H1 (cell line): ENCODE measurements at regions not wholly inside any gene's neighbourhood (a gene's known extent, or its start where the extent isn't known, plus 50 kb on each side); places are given as distances from the start of the nearest gene placed in this dataset.

Experiments
- CTCF ChIA-PET: fragments of 300-600 bp; sonication (Branson Sonifier 250); formaldehyde crosslinking; loops from one replicate; lab custom pipeline; 2021; ENCODE audit not compliant: partially characterized antibody; lab: Charles Lee
- POLR2A ChIA-PET: fragments of 300-600 bp; sonication (Branson Sonifier 250); formaldehyde crosslinking; loops from one replicate; lab custom pipeline; 2021; ENCODE audit warnings: inconsistent platforms; ENCODE audit not compliant: partially characterized antibody; lab: Charles Lee
- DNase-seq, 2 experiments: peaks; one replicate each; pipeline versions ENCODE4 v3.0.0 to v3.0.0-alpha.2; 2010 to 2022; ENCODE audit warnings: low spot score in 2 of 2, low read depth in 1 of 2, mixed read lengths in 1 of 2
- FAIRE-seq: peaks from 2 replicates; lab custom pipeline; 2011; peaks lifted over from hg19 to GRCh38; lab: Jason Lieb, UNC
- H2AFZ ChIP-seq: 2 replicates; pipeline ENCODE4 v1.8.1; 2012; ENCODE audit warnings: low read length, inconsistent platforms
- H2AK5ac ChIP-seq: 2 replicates; pipeline ENCODE4 v1.6.1; 2013; ENCODE audit warnings: low read depth, low read length
- H2BK120ac ChIP-seq: replicated peaks from 2 replicates; pipeline ENCODE3; 2013; ENCODE audit warnings: low read depth, low read length, inconsistent platforms
- H2BK12ac ChIP-seq: 2 replicates; pipeline ENCODE4 v1.6.1; 2013; ENCODE audit warnings: low read depth, low read length
- H2BK15ac ChIP-seq: 2 replicates; pipeline ENCODE4 v1.6.1; 2013; ENCODE audit warnings: low read length
- H2BK20ac ChIP-seq: 2 replicates; pipeline ENCODE4 v1.6.1; 2013; ENCODE audit warnings: low read length
- H2BK5ac ChIP-seq: 2 replicates; pipeline ENCODE4 v1.6.1; 2013; ENCODE audit warnings: low read depth, low read length
- H3K14ac ChIP-seq: 2 replicates; pipeline ENCODE4 v1.6.1; 2013; ENCODE audit warnings: inconsistent platforms; ENCODE audit not compliant: insufficient read length
- H3K18ac ChIP-seq: 2 replicates; pipeline ENCODE4 v1.6.1; 2013; ENCODE audit warnings: low read length; ENCODE audit errors: extremely low read depth
- H3K23ac ChIP-seq: 2 replicates; pipeline ENCODE4 v1.6.1; 2013; ENCODE audit warnings: inconsistent platforms; ENCODE audit not compliant: insufficient read length
- H3K23me2 ChIP-seq: 2 replicates; pipeline ENCODE4 v1.6.1; 2013; ENCODE audit warnings: low read depth, low read length
- H3K27ac ChIP-seq: 2 replicates; pipeline ENCODE4 v1.6.1; 2011; ENCODE audit warnings: low read depth, low read length, inconsistent platforms
- H3K27me3 ChIP-seq, 4 experiments: replicated peaks in 1 of 4; 1 replicate in 1 of 4; 2 replicates in 3 of 4; pipeline versions ENCODE4 v1.6.1 to v1.8.1; 2011 to 2013; ENCODE audit warnings: low read length in 3 of 4, mild to moderate bottlenecking in 3 of 4, inconsistent platforms in 2 of 4, mixed read lengths in 2 of 4, moderate library complexity in 1 of 4; ENCODE audit not compliant: control insufficient read depth in 3 of 4, insufficient read depth in 3 of 4; ENCODE audit errors: extremely low read depth in 1 of 4
- H3K36me3 ChIP-seq, 4 experiments: 2 replicates each; pipeline versions ENCODE4 v1.6.1 to v1.8.1; 2011 to 2013; ENCODE audit warnings: mild to moderate bottlenecking in 4 of 4, low read length in 3 of 4, moderate library complexity in 2 of 4, control low read depth in 1 of 4, inconsistent platforms in 1 of 4; ENCODE audit not compliant: insufficient read depth in 4 of 4, control insufficient read depth in 2 of 4
- H3K4ac ChIP-seq: replicated peaks from 2 replicates; pipeline ENCODE3; 2013; ENCODE audit warnings: low read length, low read depth, mixed read lengths, inconsistent platforms; ENCODE audit not compliant: insufficient read length
- H3K4me1 ChIP-seq, 4 experiments: replicated peaks in 1 of 4; 1 replicate in 1 of 4; 2 replicates in 3 of 4; pipeline versions ENCODE4 v1.6.1 to v1.8.1; 2011 to 2013; ENCODE audit warnings: low read length in 3 of 4, inconsistent platforms in 2 of 4, mixed read lengths in 1 of 4; ENCODE audit not compliant: insufficient read depth in 4 of 4, control insufficient read depth in 3 of 4
- H3K4me2 ChIP-seq, 2 experiments: 2 replicates each; pipeline versions ENCODE4 v1.6.1 to v1.8.1; 2011 to 2013; ENCODE audit warnings: low read depth in 2 of 2, low read length in 2 of 2, control low read depth in 1 of 2, inconsistent platforms in 1 of 2, mild to moderate bottlenecking in 1 of 2; ENCODE audit not compliant: insufficient read depth in 1 of 2
- H3K4me3 ChIP-seq, 4 experiments: fragments of 200-600, 300-600 bp in 1 of 4; sonication (generic), shearing (Covaris generic), sonication (Bioruptor Twin) in 1 of 4; 2 replicates each; pipeline versions ENCODE4 v1.5.1 to v1.8.1; 2011 to 2016; ENCODE audit warnings: low read length in 4 of 4, low read depth in 3 of 4, control low read depth in 2 of 4, inconsistent platforms in 2 of 4, mild to moderate bottlenecking in 2 of 4, mixed read lengths in 1 of 4, moderate library complexity in 1 of 4; ENCODE audit not compliant: insufficient read depth in 2 of 4; ENCODE audit errors: extremely low read depth in 1 of 4
- H3K56ac ChIP-seq: replicated peaks from 2 replicates; pipeline ENCODE3; 2013; ENCODE audit warnings: low read depth, mild to moderate bottlenecking, mixed read lengths, low read length, inconsistent platforms; ENCODE audit not compliant: insufficient read length
- H3K79me1 ChIP-seq: 2 replicates; pipeline ENCODE4 v1.6.1; 2013; ENCODE audit warnings: low read depth, low read length, control low read depth
- H3K79me2 ChIP-seq, 2 experiments: 2 replicates each; pipeline versions ENCODE4 v1.6.1 to v1.8.1; 2012 to 2013; ENCODE audit warnings: low read length in 2 of 2, mild to moderate bottlenecking in 2 of 2, inconsistent platforms in 1 of 2; ENCODE audit not compliant: insufficient read depth in 2 of 2, control insufficient read depth in 1 of 2
- H3K9ac ChIP-seq, 4 experiments: replicated peaks in 1 of 4; 1 replicate in 1 of 4; 2 replicates in 3 of 4; pipeline versions ENCODE4 v1.6.1 to v1.8.1; 2011 to 2013; ENCODE audit warnings: low read depth in 3 of 4, low read length in 3 of 4, control low read depth in 2 of 4, mild to moderate bottlenecking in 2 of 4, moderate library complexity in 2 of 4, inconsistent platforms in 1 of 4; ENCODE audit errors: extremely low read depth in 1 of 4
- H3K9me3 ChIP-seq, 2 experiments: 2 replicates each; pipeline versions ENCODE4 v1.6.1 to v1.8.1; 2012 to 2013; ENCODE audit warnings: mild to moderate bottlenecking in 2 of 2, moderate library complexity in 2 of 2, control low read depth in 1 of 2, inconsistent platforms in 1 of 2, low read depth in 1 of 2, low read length in 1 of 2, mixed read lengths in 1 of 2; ENCODE audit not compliant: insufficient read depth in 2 of 2
- H4K20me1 ChIP-seq, 2 experiments: replicated peaks in 1 of 2; 2 replicates each; pipeline versions ENCODE3 to v1.8.1; 2011 to 2013; ENCODE audit warnings: inconsistent platforms in 2 of 2, low read length in 2 of 2, mild to moderate bottlenecking in 1 of 2; ENCODE audit not compliant: insufficient read depth in 2 of 2, control insufficient read depth in 1 of 2
- H4K5ac ChIP-seq: 2 replicates; pipeline ENCODE4 v1.6.1; 2013; ENCODE audit warnings: low read length, low read depth, mixed read lengths, inconsistent platforms; ENCODE audit not compliant: insufficient read length
- H4K8ac ChIP-seq: 2 replicates; pipeline ENCODE4 v1.8.0; 2013; ENCODE audit warnings: mild to moderate bottlenecking, moderate library complexity, low read length, inconsistent platforms; ENCODE audit not compliant: insufficient read depth; ENCODE audit errors: extremely low read depth
- H4K91ac ChIP-seq: replicated peaks from 2 replicates; pipeline ENCODE3; 2013; ENCODE audit warnings: low read length, mixed read lengths, inconsistent platforms; ENCODE audit not compliant: insufficient read length
- KDM1A ChIP-seq: fragments of 200-600, 300-600 bp; sonication (generic); IDR thresholded peaks from 2 replicates; pipeline ENCODE4 v1.7.1; 2016; ENCODE audit warnings: mild to moderate bottlenecking, low read length, borderline replicate concordance
- WGBS, 2 experiments: shearing (Covaris generic) in 1 of 2; methylation state at CpG; one replicate each; pipeline versions ENCODE4 v1.1.6 to v1.1.7; 2013 to 2015; ENCODE audit warnings: low lambda C conversion rate in 2 of 2, mixed read lengths in 2 of 2, inconsistent platforms in 1 of 2, low coverage in 1 of 2, missing lambda C conversion rate in 1 of 2; ENCODE audit not compliant: insufficient replicate concordance in 2 of 2, insufficient coverage in 1 of 2, insufficient read length in 1 of 2; ENCODE audit errors: extremely low coverage in 1 of 2, missing lambda C conversion rate in 1 of 2; 5-methylcytosine and 5-hydroxymethylcytosine counted together
- TF ChIP-seq, protein P1 (sequence below): IDR thresholded peaks from 2 replicates; pipeline ENCODE4 v1.6.1; 2012; ENCODE audit warnings: inconsistent platforms

DNA sequence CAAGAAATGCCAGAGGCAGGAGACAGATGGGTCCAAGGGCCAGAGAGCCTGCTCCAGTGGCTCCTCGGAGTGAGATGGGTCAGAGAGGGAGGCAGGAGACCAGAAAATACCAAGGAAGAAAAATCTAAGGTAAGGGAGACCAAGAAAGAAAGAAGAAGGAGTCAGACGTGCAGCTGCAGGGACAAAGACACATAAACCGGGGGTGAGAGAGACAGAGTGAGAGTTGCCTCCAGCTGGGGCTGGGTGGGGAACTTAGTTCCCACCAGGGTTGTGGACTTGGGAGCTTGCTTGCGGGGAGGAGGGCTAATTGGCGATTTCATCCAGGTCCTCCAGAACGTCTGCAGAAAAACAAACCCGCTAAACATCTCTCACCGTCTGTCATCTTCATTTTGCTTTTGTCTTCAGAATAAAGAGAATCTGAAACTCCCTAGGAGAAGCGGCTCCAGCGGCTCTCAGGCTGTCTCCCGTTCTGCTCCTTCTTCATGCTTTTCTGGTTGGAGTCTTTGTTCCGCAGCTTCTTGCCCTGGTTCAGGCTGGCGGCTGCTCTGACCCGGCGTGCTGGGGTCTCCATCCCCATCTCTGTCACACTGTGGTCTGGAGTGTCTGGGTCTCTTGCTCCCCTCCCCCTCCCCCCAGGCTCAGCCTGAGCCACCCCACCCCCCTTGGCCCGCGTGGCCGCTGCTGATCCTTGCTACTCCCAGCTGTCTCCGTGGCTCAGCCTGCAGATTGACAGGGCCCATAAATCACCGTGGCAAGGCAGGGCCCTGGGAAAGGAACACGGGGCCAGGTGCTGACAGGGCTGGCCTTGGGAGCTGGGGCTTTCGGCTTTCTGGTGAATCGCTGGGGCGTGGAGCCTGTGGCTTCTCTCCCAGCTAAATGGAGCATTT lies 66.6 kb downstream of the UBIAD1 start:
- Histone ChIP-seq H3K56ac (no peak overlapping the region), H2BK5ac (0 out of 2 replicates have a peak overlapping the region, but pooled peaks have one; percentile 49), H2BK12ac (peak overlapping the region; percentile 75; the same call in 1 of the 2 replicates), H3K18ac (peak overlapping the region; percentile 32; the same call in 1 of the 2 replicates), H3K4me2 (peak overlapping the region; percentile 6 to 10; a peak in 1 of 4 replicates), H4K5ac (no peak overlapping the region), H2AK5ac (no peak overlapping the region), H2AFZ (peak overlapping the region; percentile 72; the same call in 1 of the 2 replicates), H4K91ac (peak overlapping the region; percentile 80), H3K4ac (no peak overlapping the region), H3K9ac (no peak overlapping the region; a peak in 1 of 7 replicates), H3K9me3 (no peaks in the 10 kb centered on the region), H2BK15ac (peak overlapping the region; percentile 32; the same call in 1 of the 2 replicates), H4K8ac (peak overlapping the region; percentile 23; the same call in 1 of the 2 replicates), H3K14ac (no peak overlapping the region), H3K27me3 (no peaks in the 10 kb centered on the region), H2BK20ac (peak overlapping the region; percentile 36; the same call in 1 of the 2 replicates), H3K23ac (no peak overlapping the region), H2BK120ac (no peak overlapping the region), H3K4me3 (no peak overlapping the region), H3K36me3 (no peaks in the 10 kb centered on the region), H3K4me1 (peaks cover 0 to 12% (median 7%) of the 10 kb centered on the region in 4 experiments; a peak in 5 of 7 replicates), H3K79me2 (no peaks in the 10 kb centered on the region), H3K79me1 (no peaks in the 10 kb centered on the region), H3K23me2 (no peaks in the 10 kb centered on the region), H3K27ac (no peak overlapping the region), H4K20me1 (peaks cover 0 to 2% of the 10 kb centered on the region in 2 experiments)
- POLR2A ChIA-PET: interaction anchor here (0.6 to 1.5 kb wide), 5 partner anchors 13 to 569 kb away, joined by 3 to 5 read pairs (median 4); no protein-coding TSS in a partner anchor
- TF ChIP-seq KDM1A: no peak; the same call in 1 of the 2 replicates
- TF ChIP-seq, protein P1, sequence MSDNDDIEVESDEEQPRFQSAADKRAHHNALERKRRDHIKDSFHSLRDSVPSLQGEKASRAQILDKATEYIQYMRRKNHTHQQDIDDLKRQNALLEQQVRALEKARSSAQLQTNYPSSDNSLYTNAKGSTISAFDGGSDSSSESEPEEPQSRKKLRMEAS: peak; percentile 56
- WGBS, 2 experiments: 69% methylated on average over 24 of the region's 24 CpGs; no CpG with 5 or more reads in 1 of the 2 experiments
- FAIRE-seq: no peak
- DNase-seq: no peak
- CTCF ChIA-PET: interaction anchor here (0.7 to 3.8 kb wide), 16 partner anchors 9 to 306 kb away, joined by 3 to 18 read pairs (median 4); no protein-coding TSS in a partner anchor
